Gastrocnemius medialis (tissue), 4 donors: ENCODE measurements at regions not wholly inside any gene's neighbourhood (a gene's known extent, or its start where the extent isn't known, plus 50 kb on each side); places are given as distances from the start of the nearest gene placed in this dataset.

ENCODE experiments used
- CTCF ChIP-seq, 5 experiments: fragments of 450-650 bp in 3 of 5; fragments of 200-600 bp in 2 of 5; sonication (generic) in 2 of 5; IDR thresholded peaks in 4 of 5; conservative IDR thresholded peaks in 1 of 5; 1 replicate in 4 of 5; 2 replicates in 1 of 5; pipeline ENCODE4 v1.5.1; 2016 to 2019; ENCODE audit warnings: antibody characterized with exemption in 5 of 5, mild to moderate bottlenecking in 3 of 5, moderate library complexity in 3 of 5
- POLR2A ChIP-seq, 2 donors: fragments of 450-650 bp; IDR thresholded peaks; one replicate each; pipeline ENCODE4 v1.6.1; 2017; ENCODE audit warnings: antibody characterized with exemption in 2 of 2, mild to moderate bottlenecking in 2 of 2, moderate library complexity in 2 of 2

DNA sequence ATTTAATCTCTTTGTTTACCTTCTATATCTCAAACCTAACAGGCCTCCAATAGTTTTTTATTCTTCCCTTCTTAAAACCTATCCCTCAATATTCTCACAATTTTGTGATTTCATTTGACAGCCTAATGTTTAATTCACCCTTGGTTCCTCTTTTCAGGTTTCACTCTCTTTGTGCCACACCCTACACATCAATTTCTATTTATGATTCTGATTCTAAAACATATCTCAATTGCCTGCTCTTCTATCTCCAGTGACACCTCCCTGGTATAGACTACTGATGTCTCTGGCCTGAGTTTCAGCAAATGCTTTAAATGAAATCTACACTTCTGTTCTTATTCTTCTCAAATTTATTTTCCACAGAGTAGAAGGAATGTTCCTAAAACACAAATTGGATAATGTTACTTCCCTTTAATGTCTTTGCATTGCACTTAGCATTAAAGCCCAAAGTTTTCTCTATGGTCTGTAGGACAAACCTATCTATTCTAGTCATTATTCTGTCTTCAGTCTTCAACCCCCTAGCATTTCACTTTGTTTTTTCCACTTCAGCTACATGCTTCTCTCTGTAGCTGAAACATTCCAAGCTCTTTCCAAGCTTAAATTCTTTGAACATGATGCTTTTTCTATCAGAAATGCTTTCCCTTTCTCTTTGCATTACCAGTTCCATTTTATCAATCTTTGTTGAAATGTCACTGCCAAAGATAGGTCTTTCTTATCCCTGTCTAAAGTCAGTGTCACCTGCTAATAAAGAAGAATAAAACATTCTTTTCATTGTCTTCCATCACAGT lies 622.0 kb downstream of the CENPC start:
- TF ChIP-seq CTCF (IDR thresholded peaks at IDR 0.05 in 4 of 5, conservative IDR thresholded peaks at IDR 0.05 in 1 of 5) (no peak), POLR2A (IDR thresholded peaks at IDR 0.05) (no peak)
